SK-N-MC (cell line): ENCODE measurements at regions not wholly inside any gene's neighbourhood (a gene's known extent, or its start where the extent isn't known, plus 50 kb on each side); places are given as distances from the start of the nearest gene placed in this dataset.
A peak's percentile ranks its signal among the peaks of the same experiment; 100 is the strongest.

Source experiments
- DNase-seq: peaks from one replicate; pipeline ENCODE4 v3.0.0-alpha.2; 2011; ENCODE audit warnings: low read depth, low spot score
- H3K27ac ChIP-seq: fragments of 200-600 bp; sonication (generic); 2 replicates; pipeline ENCODE4 v1.5.1; 2016; ENCODE audit warnings: mixed run types
- H3K36me3 ChIP-seq: fragments of 200-600 bp; sonication (generic); 2 replicates; pipeline ENCODE4 v1.6.1; 2017; ENCODE audit warnings: antibody characterized with exemption, low read length, mixed read lengths; ENCODE audit not compliant: insufficient read depth
- H3K4me3 ChIP-seq: fragments of 200-600 bp; sonication (generic); 2 replicates; pipeline ENCODE4 v1.5.1; 2016
- H3K9ac ChIP-seq: fragments of 200-600 bp; sonication (generic); 2 replicates; pipeline ENCODE4 v1.8.0; 2017; ENCODE audit warnings: mixed run types, mixed read lengths; ENCODE audit not compliant: insufficient read length
- H3K9me3 ChIP-seq: fragments of 200-600 bp; sonication (generic); 2 replicates; pipeline ENCODE4 v1.6.1; 2017; ENCODE audit warnings: low read depth, mild to moderate bottlenecking, antibody characterized with exemption, low read length, moderate library complexity, mixed read lengths
- EZH2 ChIP-seq: fragments of 200-600 bp; sonication (generic); IDR thresholded peaks from one replicate; pipeline ENCODE4 v1.6.1; 2017; ENCODE audit warnings: antibody characterized with exemption
- FOXP2 ChIP-seq: optimal IDR thresholded peaks from 2 replicates; pipeline ENCODE3; 2011; ENCODE audit warnings: mild to moderate bottlenecking, moderate library complexity; ENCODE audit not compliant: insufficient read depth; ENCODE audit errors: extremely low read length, control extremely low read depth
- POLR2AphosphoS5 ChIP-seq: IDR thresholded peaks from 2 replicates; pipeline ENCODE4 v1.6.1; 2012; ENCODE audit warnings: mild to moderate bottlenecking, low read depth, low read length, borderline replicate concordance

- Histone ChIP-seq H3K9ac (peak overlapping the region; percentile 21), H3K4me3 (0 out of 2 replicates have a peak overlapping the region, but pooled peaks have one; percentile 8), H3K27ac (peak overlapping the region; percentile 92), H3K36me3 (no peaks in the 10 kb centered on the region), H3K9me3 (no peaks in the 10 kb centered on the region)
- TF ChIP-seq FOXP2 = no peak
- TF ChIP-seq EZH2 = no peak
- TF ChIP-seq POLR2AphosphoS5 = no peak
- no peak for DNase-seq
Measured at GRCh38 chr20:58569241-58570125, 54.3 kb upstream of the APCDD1L start.

DNA sequence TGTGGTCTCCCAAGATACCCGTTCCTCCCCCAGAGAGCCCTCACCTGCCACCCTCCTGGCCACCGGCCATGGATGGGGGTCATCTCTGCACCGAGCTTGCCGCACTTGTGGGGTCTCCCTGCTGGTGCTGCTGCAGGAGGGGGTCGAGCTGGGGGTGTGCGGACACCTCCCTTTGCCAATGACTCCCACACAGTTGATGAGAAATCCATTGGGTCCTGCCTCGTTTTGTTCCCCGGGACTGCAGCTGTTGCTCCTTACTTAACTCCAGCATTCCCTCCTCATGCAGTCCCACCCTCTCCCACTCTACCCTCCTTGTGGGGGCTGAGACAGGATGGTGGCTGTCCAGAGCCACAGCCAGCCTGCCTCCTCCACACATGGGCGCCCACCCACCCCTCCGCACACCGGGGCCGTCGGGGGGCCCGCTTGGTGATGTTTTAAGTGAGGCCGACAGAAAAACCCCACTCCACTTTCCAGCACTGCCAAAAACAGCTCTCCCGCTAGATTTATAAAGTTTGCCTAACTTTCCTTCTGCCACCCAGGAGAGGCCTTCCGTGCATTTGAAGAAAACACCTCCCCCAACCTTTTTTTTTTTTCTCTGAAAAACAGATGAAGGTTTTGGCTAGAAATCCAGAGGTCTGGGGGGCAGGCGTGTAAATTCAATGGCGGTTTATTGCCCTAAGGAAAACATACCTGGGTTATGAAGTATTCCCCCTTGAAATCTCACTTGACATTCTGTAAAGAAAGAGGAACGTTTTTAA lies 53.5 kb upstream of the APCDD1L start:
- Histone ChIP-seq H3K27ac (peak overlapping the region; percentile 92), H3K36me3 (no peaks in the 10 kb centered on the region), H3K4me3 (peak overlapping the region; percentile 43; the same call in 1 of the 2 replicates), H3K9ac (peak overlapping the region; percentile 21), H3K9me3 (no peaks in the 10 kb centered on the region)
- TF ChIP-seq POLR2AphosphoS5 (no peak), FOXP2 (no peak), EZH2 (no peak)
- no peak for DNase-seq

DNA sequence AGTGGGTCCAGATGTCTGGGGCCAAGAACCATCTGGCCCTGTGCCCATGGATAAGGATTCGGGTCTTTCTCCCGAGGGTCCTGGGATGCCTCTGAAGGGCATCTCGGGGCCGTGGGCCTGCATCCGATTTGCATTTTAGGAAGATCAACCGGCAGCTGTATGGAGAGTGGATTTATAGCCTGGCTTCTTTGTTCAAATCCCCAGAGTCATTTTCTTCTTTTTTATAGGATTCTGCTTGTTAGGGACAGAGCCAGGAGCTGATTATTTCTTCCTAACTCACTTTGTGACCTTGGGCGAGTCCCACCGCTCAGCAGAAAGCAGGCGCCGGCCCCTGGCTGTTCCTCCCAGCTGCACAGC lies 52.9 kb upstream of the APCDD1L start:
- no peak for TF ChIP-seq EZH2
- H3K9me3 ChIP-seq = no peaks in the 10 kb centered on the region
- DNase-seq = no peak
- H3K27ac ChIP-seq = peak overlapping the region; percentile 92
- peak overlapping the region; percentile 43; the same call in 1 of the 2 replicates for H3K4me3 ChIP-seq
- H3K9ac ChIP-seq = no peak overlapping the region
- no peaks in the 10 kb centered on the region for H3K36me3 ChIP-seq

GRCh38 chr20:58567437-58567836 lies 52.2 kb upstream of the APCDD1L start:
- TF ChIP-seq POLR2AphosphoS5 = no peak
- TF ChIP-seq EZH2 = no peak
- TF ChIP-seq FOXP2 = no peak
- no peaks in the 10 kb centered on the region for H3K9me3 ChIP-seq
- H3K9ac ChIP-seq = no peak overlapping the region
- DNase-seq = no peak
- H3K36me3 ChIP-seq = no peaks in the 10 kb centered on the region
- H3K4me3 ChIP-seq = no peak overlapping the region
- H3K27ac ChIP-seq = peak overlapping the region; percentile 92; the same call in 1 of the 2 replicates

- no peak overlapping the region for H3K9ac ChIP-seq
- TF ChIP-seq EZH2 (no peak), FOXP2 (no peak), POLR2AphosphoS5 (no peak)
- H3K9me3 ChIP-seq = no peaks in the 10 kb centered on the region
- DNase-seq = no peak
- no peak overlapping the region for H3K4me3 ChIP-seq
- H3K36me3 ChIP-seq = no peaks in the 10 kb centered on the region
- H3K27ac ChIP-seq = no peak overlapping the region
Measured at GRCh38 chr20:58566981-58567380, 51.8 kb upstream of the APCDD1L start.

DNA sequence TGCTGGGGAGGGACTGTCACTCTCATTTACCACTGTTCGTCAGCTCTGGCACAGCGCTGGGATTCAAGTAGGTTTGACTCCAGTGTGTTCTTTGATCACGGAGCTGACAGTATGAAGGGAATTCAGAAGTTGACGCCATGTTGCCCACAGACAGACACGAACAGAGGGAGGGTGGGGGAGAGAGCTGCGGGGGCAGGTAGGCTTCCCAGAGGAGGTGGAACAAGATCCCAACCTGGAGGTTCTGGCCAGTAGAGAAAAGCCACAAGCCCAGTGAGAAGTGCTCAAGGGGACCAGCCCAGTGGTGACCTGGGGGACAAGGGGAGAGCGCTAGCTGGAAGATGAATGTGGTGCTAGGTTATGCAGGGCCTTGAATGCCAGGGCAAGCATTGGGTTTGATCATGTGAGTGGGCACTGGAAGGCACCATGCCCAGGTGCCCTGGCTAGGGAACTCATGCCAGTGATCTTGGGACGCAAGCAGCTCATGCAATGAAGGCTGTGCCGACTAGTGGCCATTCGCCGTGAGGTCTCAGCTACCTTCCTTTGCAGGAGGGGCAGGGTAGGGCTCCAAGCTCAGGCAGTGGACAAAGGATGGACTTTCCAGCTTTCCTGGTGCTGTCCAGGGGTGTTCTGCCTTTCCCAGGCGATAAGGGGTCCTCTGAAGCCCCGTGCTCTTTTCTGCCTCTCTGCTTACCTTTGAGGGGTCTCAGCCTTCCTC lies 50.4 kb upstream of the APCDD1L start:
- Histone ChIP-seq H3K36me3 (no peaks in the 10 kb centered on the region), H3K9me3 (no peaks in the 10 kb centered on the region), H3K4me3 (no peak overlapping the region), H3K9ac (no peak overlapping the region), H3K27ac (no peak overlapping the region)
- DNase-seq = no peak
- TF ChIP-seq POLR2AphosphoS5 = no peak
- TF ChIP-seq FOXP2 = no peak
- TF ChIP-seq EZH2 = no peak
